Stimulated activated CD4-positive, alpha-beta T cell treated with anti-CD3 and anti-CD28 coated beads, TNF-alpha, amount 100 ng/mL, for 24 hours (primary cell): ENCODE measurements at regions not wholly inside any gene's neighbourhood (a gene's known extent, or its start where the extent isn't known, plus 50 kb on each side); places are given as distances from the start of the nearest gene placed in this dataset.

Source experiments
- DNase-seq, 3 experiments: peaks; one replicate each; pipeline ENCODE4 v3.0.0-alpha.2; 2020; ENCODE audit warnings: low read depth in 3 of 3

GRCh38 chr10:43959364-43960134 is 310.9 kb upstream of the ZNF32 start:
- DNase-seq = no peak

GRCh38 chr10:43958964-43959363 is 310.3 kb upstream of the ZNF32 start:
- no peak for DNase-seq

- no peak for DNase-seq
Observed at GRCh38 chr10:43958071-43958432, 309.4 kb upstream of the ZNF32 start.

GRCh38 chr10:43957267-43958070 is 308.8 kb upstream of the ZNF32 start:
- no peak for DNase-seq

GRCh38 chr10:43955978-43956377 is 307.3 kb upstream of the ZNF32 start:
- DNase-seq = no peak

GRCh38 chr10:43955002-43955596 is 306.4 kb upstream of the ZNF32 start:
- DNase-seq = no peak

GRCh38 chr10:43953672-43954071 is 305.0 kb upstream of the ZNF32 start:
- no peak for DNase-seq

- DNase-seq = no peak
Observed at GRCh38 chr10:43952760-43953159, 304.1 kb upstream of the ZNF32 start.

GRCh38 chr10:43949351-43949750 is 300.7 kb upstream of the ZNF32 start:
- no peak for DNase-seq

- DNase-seq = no peak
Observed at GRCh38 chr10:43946445-43946844, 297.8 kb upstream of the ZNF32 start.

GRCh38 chr10:43945908-43946307 is 297.2 kb upstream of the ZNF32 start:
- DNase-seq = no peak

GRCh38 chr10:43945094-43945730 is 296.5 kb upstream of the ZNF32 start:
- DNase-seq = no peak

- no peak for DNase-seq
Observed at GRCh38 chr10:43944381-43945093, 295.9 kb upstream of the ZNF32 start.

- no peak for DNase-seq
Observed at GRCh38 chr10:43943818-43944360, 295.2 kb upstream of the ZNF32 start.

GRCh38 chr10:43943119-43943817 is 294.6 kb upstream of the ZNF32 start:
- no peak for DNase-seq

- DNase-seq = no peak
Observed at GRCh38 chr10:43942096-43942850, 293.6 kb upstream of the ZNF32 start.

GRCh38 chr10:43940898-43941837 is 292.5 kb upstream of the ZNF32 start:
- DNase-seq = no peak

GRCh38 chr10:43939939-43940820 is 291.5 kb upstream of the ZNF32 start:
- DNase-seq = no peak
